NCI-H2107 treated with DMSO at 0.1 percent for 48 hours (cell line): ENCODE measurements at regions not wholly inside any gene's neighbourhood (a gene's known extent, or its start where the extent isn't known, plus 50 kb on each side); places are given as distances from the start of the nearest gene placed in this dataset.
"Not testable (repeated sequence)": the region's sequence is repeated elsewhere in the genome, so short reads cannot be mapped to it uniquely, and the experiment has no call there.

Experiments
- DNase-seq: peaks from one replicate; lab custom pipeline; 2025; ENCODE audit not compliant: unreplicated experiment; lab: John Stamatoyannopoulos, UW

DNA sequence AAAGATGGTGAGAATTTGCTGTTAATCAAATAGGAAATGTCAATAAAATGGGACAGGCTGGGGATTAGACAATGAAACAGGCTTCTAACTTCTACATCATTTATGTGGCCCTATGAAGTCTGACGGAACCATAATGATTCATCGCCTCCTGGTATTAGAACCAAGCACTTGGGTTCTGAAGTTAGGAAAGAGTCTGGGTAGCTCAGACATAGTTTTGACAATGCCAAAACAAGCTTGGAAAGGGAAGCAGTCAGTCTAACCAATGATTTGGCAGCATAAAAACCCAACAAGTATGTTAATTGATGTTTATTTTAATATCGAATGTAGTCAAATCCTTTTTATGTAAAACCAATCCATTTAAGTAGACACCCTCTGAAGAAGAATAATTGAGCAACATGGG lies 160.8 kb upstream of the RSPO3 start:
- no peak for DNase-seq

DNA sequence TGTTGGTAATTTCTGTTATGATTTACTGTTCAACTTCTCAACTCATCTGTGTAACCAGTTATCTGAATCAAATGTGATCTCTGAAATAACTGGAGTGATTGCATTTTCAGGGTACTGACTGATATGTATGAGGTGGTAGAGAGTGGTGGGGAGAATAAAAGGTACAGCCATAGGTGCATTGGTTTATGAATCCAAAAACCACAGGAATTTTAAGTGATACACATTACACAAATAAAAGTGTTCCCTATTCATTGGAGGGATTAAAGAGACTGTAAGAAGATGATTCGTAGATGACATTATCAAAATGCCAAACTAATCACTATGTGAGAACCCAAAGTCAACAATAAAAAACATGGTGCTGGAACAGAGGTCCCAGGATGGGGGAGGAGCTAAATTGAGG lies 158.7 kb upstream of the RSPO3 start:
- DNase-seq = no peak

- no peak for DNase-seq
These were observed 155.2 kb upstream of the RSPO3 start for GRCh38 chr6:126963077-126963809.

DNA sequence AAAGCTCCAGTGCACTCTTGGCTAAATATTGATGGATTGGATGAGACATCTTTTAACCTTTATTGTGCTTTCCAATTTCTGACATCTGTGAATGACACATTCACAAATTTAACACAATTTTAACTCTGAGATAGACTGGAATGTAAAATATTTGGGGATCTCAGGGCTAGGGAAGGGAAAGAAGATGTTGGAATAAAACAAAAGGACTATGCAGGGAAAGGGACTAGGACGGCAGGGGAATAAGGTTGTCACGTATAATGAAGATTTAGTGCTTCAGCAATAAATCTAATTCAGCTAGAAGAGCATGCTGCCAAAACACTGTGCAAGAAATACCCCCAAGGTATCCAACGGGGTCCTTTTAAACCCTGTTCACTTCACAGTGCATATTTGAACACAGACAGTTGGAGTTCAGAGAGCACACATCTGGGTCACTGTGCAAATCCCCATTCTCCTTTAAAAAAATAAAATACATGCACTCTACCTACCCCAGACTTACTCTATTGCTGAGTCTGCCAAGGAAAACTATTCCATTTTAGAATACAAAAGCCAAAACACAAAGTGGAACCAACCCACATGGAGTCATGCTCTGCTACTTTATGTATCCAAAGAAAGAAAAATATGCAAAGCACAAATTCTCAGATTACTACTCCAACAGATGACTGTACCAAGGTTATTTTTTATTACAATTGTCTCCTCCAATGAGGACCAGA lies 151.0 kb upstream of the RSPO3 start:
- no peak for DNase-seq

- no peak for DNase-seq
These were observed 142.1 kb upstream of the RSPO3 start for GRCh38 chr6:126976253-126976797.

DNA sequence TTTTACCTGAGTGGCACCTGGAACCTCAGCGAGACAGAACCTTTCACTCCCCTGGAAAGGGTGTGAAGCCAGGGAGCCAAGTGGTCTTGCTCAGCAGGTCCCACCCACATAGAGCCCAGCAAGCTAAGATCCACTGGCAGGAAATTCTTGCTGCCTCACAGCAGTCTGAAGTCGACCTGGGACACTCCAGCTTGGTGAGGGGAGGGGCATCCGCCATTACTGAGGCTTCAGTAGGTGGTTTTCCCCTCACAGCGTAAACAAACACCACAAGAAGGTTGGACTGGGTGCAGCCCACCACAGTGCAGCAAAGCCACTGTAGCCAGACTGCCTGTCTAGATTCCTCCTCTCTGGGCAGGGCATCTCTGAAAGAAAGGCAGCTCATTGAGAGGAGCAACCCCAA lies 134.7 kb upstream of the RSPO3 start:
- DNase-seq = no peak

DNA sequence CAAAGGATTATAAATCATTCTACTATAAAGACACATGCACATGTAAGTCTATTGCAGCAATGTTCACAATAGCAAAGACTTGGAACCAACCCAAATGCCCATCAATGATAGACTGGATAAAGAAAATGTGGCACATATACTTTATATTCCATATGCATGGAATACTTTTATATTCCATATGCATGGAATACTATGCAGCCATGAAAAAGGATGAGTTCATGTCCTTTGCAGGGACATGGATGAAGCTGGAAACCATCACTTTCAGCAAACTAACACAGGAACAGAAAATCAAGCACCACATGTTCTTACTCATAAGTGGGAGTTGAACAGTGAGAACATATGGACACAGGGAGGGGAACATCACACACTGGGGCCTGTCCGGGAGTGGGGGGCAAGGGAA lies 130.3 kb upstream of the RSPO3 start:
- not testable (repeated sequence) for DNase-seq

- DNase-seq = no peak
These were observed 117.8 kb upstream of the RSPO3 start for GRCh38 chr6:127000631-127001030.

DNA sequence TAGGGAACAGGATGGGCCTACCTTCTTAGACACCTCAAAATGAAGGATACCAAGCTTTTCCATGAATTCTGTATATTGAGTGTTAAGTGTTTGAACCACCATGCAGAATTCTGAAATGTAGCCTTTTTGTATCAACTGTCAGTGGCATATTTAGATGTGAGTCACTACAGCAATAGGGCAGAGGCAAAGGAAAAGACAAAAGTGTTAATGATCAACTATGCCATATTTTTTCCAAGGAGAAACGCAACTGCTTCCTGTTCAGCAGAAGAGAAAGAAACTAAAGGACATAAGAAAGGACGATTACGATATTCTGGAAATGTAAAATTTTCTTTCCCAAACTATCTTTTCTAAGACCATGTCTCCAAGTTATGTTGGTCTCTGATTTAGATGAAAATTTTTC lies 104.6 kb upstream of the RSPO3 start:
- DNase-seq = no peak

DNA sequence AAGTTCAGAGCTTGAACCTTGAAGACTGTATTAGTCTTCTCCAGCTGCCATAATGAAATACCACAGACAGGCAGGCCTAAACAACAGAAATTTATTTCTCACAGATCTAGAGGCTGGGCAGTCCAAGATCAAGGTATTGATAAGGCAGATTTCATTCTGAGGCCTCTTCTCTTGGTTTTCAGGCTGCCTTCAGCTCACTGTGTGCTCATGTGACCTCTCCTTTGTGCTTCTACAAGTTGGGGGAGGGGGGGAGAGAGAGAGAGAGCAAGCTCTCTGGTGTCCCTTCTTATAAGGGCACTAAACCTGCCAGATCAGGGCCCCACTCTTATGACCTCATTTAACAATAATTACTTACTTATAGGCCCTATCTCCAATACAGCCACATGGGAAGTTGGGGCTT lies 102.6 kb upstream of the RSPO3 start:
- DNase-seq = no peak

- DNase-seq = no peak
These were observed 98.6 kb upstream of the RSPO3 start for GRCh38 chr6:127019828-127020227.

- no peak for DNase-seq
These were observed 96.2 kb upstream of the RSPO3 start for GRCh38 chr6:127022302-127022701.

GRCh38 chr6:127023001-127023778 lies 95.3 kb upstream of the RSPO3 start:
- DNase-seq = no peak

GRCh38 chr6:127026247-127026646 lies 92.2 kb upstream of the RSPO3 start:
- DNase-seq = no peak

DNA sequence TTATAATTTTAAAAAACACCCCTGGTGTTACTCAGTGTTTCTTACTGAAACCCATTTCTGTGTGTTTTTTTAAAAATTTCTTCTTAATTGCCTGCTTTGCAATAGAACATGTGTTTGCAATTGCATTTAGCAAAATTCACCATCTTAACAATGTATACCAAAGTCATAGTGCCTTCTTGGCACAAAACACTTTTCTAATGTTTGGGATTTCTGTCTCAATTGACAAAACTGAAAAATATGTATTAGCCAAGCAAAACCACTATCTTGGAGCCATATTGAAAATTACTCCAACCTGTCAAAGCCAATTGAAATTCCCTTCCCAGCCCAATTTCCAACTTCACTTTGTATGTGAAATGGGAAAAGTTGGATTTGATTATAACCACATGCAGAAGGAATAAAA lies 88.4 kb upstream of the RSPO3 start:
- DNase-seq = no peak

GRCh38 chr6:127030836-127031235 lies 87.6 kb upstream of the RSPO3 start:
- no peak for DNase-seq

DNA sequence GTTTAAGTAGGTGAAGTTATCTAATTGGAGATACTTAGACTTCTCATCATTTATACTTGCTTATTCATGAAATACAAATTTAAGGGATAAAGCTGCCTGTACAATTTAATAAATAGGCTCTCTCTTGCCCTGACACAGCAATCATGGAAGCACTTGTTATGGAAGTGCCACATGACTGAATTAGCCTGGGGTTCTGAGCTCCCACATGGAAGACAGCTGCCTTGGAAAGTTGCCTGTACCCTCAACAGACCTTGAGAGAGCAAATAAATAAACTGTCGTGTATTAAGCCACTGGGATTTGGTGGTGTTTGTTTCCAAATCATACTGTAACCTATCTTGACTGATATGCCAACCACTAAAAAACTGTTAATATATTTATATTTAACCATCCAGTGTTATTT lies 87.0 kb upstream of the RSPO3 start:
- no peak for DNase-seq

- DNase-seq = no peak
These were observed 85.5 kb upstream of the RSPO3 start for GRCh38 chr6:127032971-127033370.

GRCh38 chr6:127051571-127052260 lies 66.8 kb upstream of the RSPO3 start:
- no peak for DNase-seq

- no peak for DNase-seq
These were observed 65.2 kb upstream of the RSPO3 start for GRCh38 chr6:127053032-127053874.
